ENCODE measurements at regions not wholly inside any gene's neighbourhood (a gene's known extent, or its start where the extent isn't known, plus 50 kb on each side); places are given as distances from the start of the nearest gene placed in this dataset.

DNA sequence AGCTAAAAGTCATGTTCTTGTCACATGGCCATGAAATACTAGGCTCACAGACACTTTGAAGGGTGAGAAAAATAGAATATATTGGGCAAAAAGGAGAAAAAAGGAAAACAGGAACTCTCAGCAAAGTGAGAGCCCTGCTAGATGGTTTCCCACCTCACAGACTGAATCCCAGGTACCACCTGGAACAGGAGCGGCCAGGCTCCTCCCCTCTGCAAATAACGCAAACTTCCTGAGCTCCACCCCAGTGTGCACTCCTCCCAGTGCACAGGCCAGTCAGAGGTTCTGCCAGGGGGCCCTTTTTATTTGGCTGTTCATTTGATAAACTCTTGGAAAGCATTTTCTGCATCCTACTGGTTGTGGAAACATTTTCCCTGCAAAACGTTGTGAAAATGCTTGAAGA is 780.4 kb downstream of the TBL1XR1 start:
- TF ChIP-seq, protein P1, sequence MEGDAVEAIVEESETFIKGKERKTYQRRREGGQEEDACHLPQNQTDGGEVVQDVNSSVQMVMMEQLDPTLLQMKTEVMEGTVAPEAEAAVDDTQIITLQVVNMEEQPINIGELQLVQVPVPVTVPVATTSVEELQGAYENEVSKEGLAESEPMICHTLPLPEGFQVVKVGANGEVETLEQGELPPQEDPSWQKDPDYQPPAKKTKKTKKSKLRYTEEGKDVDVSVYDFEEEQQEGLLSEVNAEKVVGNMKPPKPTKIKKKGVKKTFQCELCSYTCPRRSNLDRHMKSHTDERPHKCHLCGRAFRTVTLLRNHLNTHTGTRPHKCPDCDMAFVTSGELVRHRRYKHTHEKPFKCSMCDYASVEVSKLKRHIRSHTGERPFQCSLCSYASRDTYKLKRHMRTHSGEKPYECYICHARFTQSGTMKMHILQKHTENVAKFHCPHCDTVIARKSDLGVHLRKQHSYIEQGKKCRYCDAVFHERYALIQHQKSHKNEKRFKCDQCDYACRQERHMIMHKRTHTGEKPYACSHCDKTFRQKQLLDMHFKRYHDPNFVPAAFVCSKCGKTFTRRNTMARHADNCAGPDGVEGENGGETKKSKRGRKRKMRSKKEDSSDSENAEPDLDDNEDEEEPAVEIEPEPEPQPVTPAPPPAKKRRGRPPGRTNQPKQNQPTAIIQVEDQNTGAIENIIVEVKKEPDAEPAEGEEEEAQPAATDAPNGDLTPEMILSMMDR (IDR thresholded peaks at IDR 0.05): no peak
- no peak for TF ChIP-seq POLR2A (IDR thresholded peaks at IDR 0.05)

Data from lower leg skin (tissue), 3 donors.